Endothelial cell of umbilical vein (primary cell): ENCODE measurements at regions not wholly inside any gene's neighbourhood (a gene's known extent, or its start where the extent isn't known, plus 50 kb on each side); places are given as distances from the start of the nearest gene placed in this dataset.

Source experiments
- BruUV-seq: library from RNA; stranded (reverse); fragments of 400-500 nt; replicated peaks from 2 replicates; lab custom pipeline; 2021; lab: Mats Ljungman, UMichigan
- CTCF ChIA-PET: fragments of 300-600, 350-600 bp; sonication (Branson Sonifier 250); formaldehyde crosslinking; loops from one replicate; lab custom pipeline; 2021; ENCODE audit warnings: antibody characterized with exemption, inconsistent platforms; lab: Charles Lee
- POLR2A ChIA-PET: fragments of 300-600, 350-600 bp; sonication (Branson Sonifier 250); formaldehyde crosslinking; loops from one replicate; lab custom pipeline; 2021; ENCODE audit warnings: antibody characterized with exemption, inconsistent platforms; lab: Charles Lee
- DNase-seq: peaks from one replicate; pipeline ENCODE4 v3.0.0-alpha.2; 2011; ENCODE audit warnings: low read depth, low spot score
- FAIRE-seq: peaks from 2 replicates; lab custom pipeline; 2011; peaks lifted over from hg19 to GRCh38; lab: Jason Lieb, UNC
- H2AFZ ChIP-seq: 2 replicates; pipeline ENCODE4 v1.6.0; 2012; ENCODE audit warnings: low read depth, low read length, control low read depth, inconsistent platforms
- H3K27ac ChIP-seq: 2 replicates; pipeline ENCODE4 v1.5.1; 2011; ENCODE audit warnings: low read depth, mild to moderate bottlenecking, control low read depth, low read length, moderate library complexity; ENCODE audit not compliant: insufficient read depth
- H3K27me3 ChIP-seq, 2 experiments: 2 replicates each; pipeline versions ENCODE4 v1.6.0 to v1.6.1; 2011; ENCODE audit warnings: low read length in 2 of 2, mixed read lengths in 1 of 2; ENCODE audit not compliant: control insufficient read depth in 2 of 2, insufficient read depth in 2 of 2
- H3K36me3 ChIP-seq, 2 experiments: 2 replicates in 1 of 2; 3 replicates in 1 of 2; pipeline ENCODE4 v1.5.1; 2011; ENCODE audit warnings: low read length in 2 of 2, mild to moderate bottlenecking in 1 of 2, moderate library complexity in 1 of 2; ENCODE audit not compliant: control insufficient read depth in 2 of 2, insufficient read depth in 2 of 2; ENCODE audit errors: extremely low read depth in 1 of 2
- H3K4me1 ChIP-seq: 3 replicates; pipeline ENCODE4 v1.5.1; 2011; ENCODE audit warnings: mild to moderate bottlenecking, low read length; ENCODE audit not compliant: control insufficient read depth, insufficient read depth; ENCODE audit errors: extremely low read depth
- H3K4me2 ChIP-seq: 2 replicates; pipeline ENCODE4 v1.6.1; 2011; ENCODE audit warnings: low read length, control low read depth, mixed read lengths; ENCODE audit not compliant: insufficient read depth
- H3K4me3 ChIP-seq, 3 experiments: fragments of 200-600 bp in 1 of 3; sonication (generic), shearing (Covaris generic) in 1 of 3; replicated peaks in 1 of 3; 2 replicates each; pipeline ENCODE4 v1.5.1; 2011 to 2016; ENCODE audit warnings: control low read depth in 3 of 3, low read length in 3 of 3, mild to moderate bottlenecking in 2 of 3, inconsistent platforms in 1 of 3, low read depth in 1 of 3, moderate library complexity in 1 of 3; ENCODE audit not compliant: insufficient read depth in 1 of 3
- H3K79me2 ChIP-seq: 2 replicates; pipeline ENCODE4 v1.6.0; 2012; ENCODE audit warnings: low read length, inconsistent platforms; ENCODE audit not compliant: control insufficient read depth, insufficient read depth
- H3K9ac ChIP-seq: replicated peaks from 2 replicates; pipeline ENCODE3; 2011; ENCODE audit warnings: low read length, control low read depth; ENCODE audit not compliant: insufficient read depth; ENCODE audit errors: extremely low read depth
- H3K9me1 ChIP-seq: replicated peaks from 3 replicates; pipeline ENCODE4 v1.6.0; 2011; ENCODE audit warnings: mild to moderate bottlenecking, low read length; ENCODE audit not compliant: control insufficient read depth, insufficient read depth; ENCODE audit errors: extremely low read depth
- H3K9me3 ChIP-seq: replicated peaks from 2 replicates; pipeline ENCODE4 v1.5.1; 2012; ENCODE audit warnings: low read length, inconsistent platforms; ENCODE audit not compliant: control insufficient read depth, insufficient read depth
- H4K20me1 ChIP-seq: replicated peaks from 2 replicates; pipeline ENCODE3; 2011; ENCODE audit warnings: mild to moderate bottlenecking, low read length; ENCODE audit not compliant: control insufficient read depth, insufficient read depth; ENCODE audit errors: extremely low read depth
- CTCF ChIP-seq, 2 donors: IDR thresholded peaks; 1 replicate in 1 of 2; 2 replicates in 1 of 2; pipeline ENCODE4 v1.5.1; 2011; ENCODE audit warnings: low read length in 2 of 2, mild to moderate bottlenecking in 2 of 2, moderate library complexity in 2 of 2, control low read depth in 1 of 2, inconsistent platforms in 1 of 2, low read depth in 1 of 2; ENCODE audit not compliant: insufficient read depth in 1 of 2; ENCODE audit errors: extremely low read depth in 1 of 2
- EZH2 ChIP-seq: IDR thresholded peaks from 2 replicates; pipeline ENCODE4 v1.6.1; 2012; ENCODE audit warnings: borderline replicate concordance, low read depth, mild to moderate bottlenecking, moderate library complexity, low read length, inconsistent platforms; ENCODE audit not compliant: severe bottlenecking
- FOS ChIP-seq: IDR thresholded peaks from 2 replicates; pipeline ENCODE4 v1.6.1; 2011; ENCODE audit warnings: mild to moderate bottlenecking, low read length, moderate library complexity, borderline replicate concordance; ENCODE audit not compliant: insufficient read depth
- GATA2 ChIP-seq: IDR thresholded peaks from 2 replicates; pipeline ENCODE4 v1.7.0; 2011; ENCODE audit warnings: low read depth, mild to moderate bottlenecking, moderate library complexity, mixed read lengths, low read length; ENCODE audit not compliant: insufficient read length, insufficient read depth
- JUN ChIP-seq: IDR thresholded peaks from 2 replicates; pipeline ENCODE4 v1.6.1; 2011; ENCODE audit warnings: borderline replicate concordance, low read depth; ENCODE audit not compliant: insufficient read length, insufficient read depth
- MAX ChIP-seq: IDR thresholded peaks from 2 replicates; pipeline ENCODE4 v1.6.1; 2011; ENCODE audit not compliant: insufficient read depth, insufficient read length
- MYC ChIP-seq: IDR thresholded peaks from one replicate; pipeline ENCODE4 v1.6.1; 2011; ENCODE audit warnings: mild to moderate bottlenecking, low read depth, low read length
- POLR2A ChIP-seq: IDR thresholded peaks from 2 replicates; pipeline ENCODE4 v1.6.1; 2012; ENCODE audit warnings: low read depth, mild to moderate bottlenecking, control low read depth, low read length
- POLR2AphosphoS5 ChIP-seq: IDR thresholded peaks from 2 replicates; pipeline ENCODE4 v1.6.1; 2012; ENCODE audit warnings: low read depth, mild to moderate bottlenecking, control low read depth, low read length, moderate library complexity; ENCODE audit not compliant: insufficient read depth
- dilution Hi-C: fragments of 300-500 bp; cut with MboI; formaldehyde crosslinking; loops from one replicate; pipeline ENCODE4 v1.15.0; 2019; ENCODE audit warnings: low sequenced_read_pairs; ENCODE audit not compliant: extremely low pct_ligation_motif_present
- intact Hi-C: fragments of 100-400 bp; cut with micrococcal nuclease; formaldehyde crosslinking; loops from one replicate; pipeline ENCODE4 v1.10.0; 2022

DNA sequence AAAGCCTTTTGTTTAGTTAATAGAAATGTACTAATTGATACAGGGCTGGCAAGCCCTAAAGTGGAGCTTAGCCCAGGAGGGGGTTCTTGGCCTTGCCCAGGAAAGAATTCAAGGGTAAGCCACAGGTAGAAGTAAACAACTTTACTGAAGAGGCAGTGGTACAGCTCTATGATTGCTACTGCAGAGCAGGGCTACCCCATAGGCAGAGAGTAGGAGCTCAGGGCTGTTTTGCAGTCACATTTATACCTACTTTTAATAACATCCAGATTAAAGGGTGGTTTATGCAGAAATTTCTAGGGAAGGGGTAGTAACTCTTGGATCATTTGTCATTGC, 680.4 kb upstream of the GJE1 start:
- TF ChIP-seq JUN: no peak
- TF ChIP-seq FOS: no peak
- TF ChIP-seq CTCF (IDR thresholded peaks at IDR 0.05; ENCODE audit: extremely low read depth in 1 of 2, insufficient read depth in 1 of 2, low read depth in 1 of 2, low read length in 2 of 2): no peak
- no peak for TF ChIP-seq MYC
- no peak for TF ChIP-seq EZH2
- TF ChIP-seq POLR2AphosphoS5: no peak
- no peak for TF ChIP-seq GATA2
- no peak for TF ChIP-seq POLR2A
- no peak for TF ChIP-seq MAX
- CTCF ChIA-PET: interaction anchor here (0.9 to 1.1 kb wide), 2 partner anchors 28 to 101 kb away, joined by 3 read pairs; no protein-coding TSS in a partner anchor
- Histone ChIP-seq H3K27me3 (no peaks in the 10 kb centered on the region), H3K9me1 (no peaks in the 10 kb centered on the region), H3K9me3 (no peaks in the 10 kb centered on the region), H4K20me1 (no peaks in the 10 kb centered on the region), H3K27ac (peak overlapping the region; percentile 47), H3K4me1 (peaks cover 20% of the 10 kb centered on the region), H3K36me3 (no peaks in the 10 kb centered on the region), H3K9ac (peak overlapping the region; percentile 21), H3K4me3 (no peak overlapping the region), H2AFZ (peak overlapping the region; percentile 47), H3K4me2 (peak overlapping the region; percentile 4), H3K79me2 (no peaks in the 10 kb centered on the region)
- no TSS peak for BruUV-seq
- dilution Hi-C loops: no loop called here
- intact Hi-C loops: loop anchor here (1.0 to 5.0 kb wide), 2 partner anchors 110 to 126 kb away; no protein-coding TSS in a partner anchor
- no peak for FAIRE-seq
- POLR2A ChIA-PET: no interaction called here
- no peak for DNase-seq
